GM12873 (cell line): ENCODE measurements at regions not wholly inside any gene's neighbourhood (a gene's known extent, or its start where the extent isn't known, plus 50 kb on each side); places are given as distances from the start of the nearest gene placed in this dataset.

Experiments
- CTCF ChIP-seq: IDR thresholded peaks from 2 replicates; pipeline ENCODE4 v1.5.1; 2012; ENCODE audit warnings: low read depth, mild to moderate bottlenecking, moderate library complexity, low read length, control low read depth; ENCODE audit not compliant: insufficient read depth; ENCODE audit errors: missing control alignments

DNA sequence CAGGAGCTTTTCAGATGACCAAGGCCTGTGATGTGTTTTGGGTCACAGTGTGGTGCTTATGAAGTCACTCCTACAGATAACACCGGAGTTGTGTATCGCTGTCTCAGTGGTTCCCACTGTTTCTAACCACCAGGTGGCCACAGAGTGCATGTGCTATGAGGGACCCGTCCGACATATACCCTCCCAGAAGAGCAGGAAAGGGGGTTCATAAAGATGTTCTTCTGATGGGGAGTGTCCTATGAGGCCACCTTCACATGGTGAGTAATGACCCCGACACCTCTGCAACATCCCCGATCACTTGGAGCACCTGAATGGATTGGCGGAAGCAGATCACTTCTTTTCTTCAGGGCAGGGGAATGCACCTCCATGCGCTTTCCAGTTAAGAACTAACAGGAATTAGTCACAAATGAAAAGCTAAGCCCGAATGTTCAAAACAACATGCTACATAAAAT lies 60.5 kb upstream of the PPIAL4F start:
- TF ChIP-seq CTCF, result peak; percentile 27
